Lung (tissue), 9 donors: ENCODE measurements at regions not wholly inside any gene's neighbourhood (a gene's known extent, or its start where the extent isn't known, plus 50 kb on each side); places are given as distances from the start of the nearest gene placed in this dataset.
"Not testable (repeated sequence)": the region's sequence is repeated elsewhere in the genome, so short reads cannot be mapped to it uniquely, and the experiment has no call there.

ENCODE experiments used
- ATAC-seq: fragments of 200-7000 bp; cut with Tn5 transposase; one replicate; pipeline ENCODE4 v1.9.1; 2020; ENCODE audit warnings: moderate number of reproducible peaks; ENCODE audit not compliant: insufficient read depth, low FRiP score
- DNase-seq, 3 donors: peaks; one replicate each; pipeline ENCODE4 v3.0.0-alpha.2; 2013 to 2017
- H3K27ac ChIP-seq, 2 donors: one replicate each; pipeline ENCODE4 v1.5.1; 2013; ENCODE audit warnings: mild to moderate bottlenecking in 2 of 2, moderate library complexity in 2 of 2, control low read depth in 1 of 2, inconsistent platforms in 1 of 2, low read depth in 1 of 2, low read length in 1 of 2
- H3K27me3 ChIP-seq, 3 donors: one replicate each; pipeline ENCODE4 v1.5.1; 2013; ENCODE audit warnings: low read length in 2 of 3; ENCODE audit not compliant: control insufficient read depth in 3 of 3, insufficient read depth in 3 of 3
- H3K36me3 ChIP-seq, 4 donors: one replicate each; pipeline ENCODE4 v1.5.1; 2013; ENCODE audit warnings: low read length in 4 of 4, mild to moderate bottlenecking in 1 of 4, moderate library complexity in 1 of 4; ENCODE audit not compliant: control insufficient read depth in 4 of 4, insufficient read depth in 4 of 4
- H3K4me1 ChIP-seq, 5 donors: one replicate each; pipeline ENCODE4 v1.5.1; 2013; ENCODE audit warnings: low read length in 5 of 5, mild to moderate bottlenecking in 2 of 5, moderate library complexity in 1 of 5; ENCODE audit not compliant: control insufficient read depth in 5 of 5, insufficient read depth in 5 of 5
- H3K4me3 ChIP-seq: one replicate; pipeline ENCODE4 v1.5.1; 2013; ENCODE audit warnings: mild to moderate bottlenecking, control low read depth, moderate library complexity
- H3K9ac ChIP-seq, 2 donors: one replicate each; pipeline ENCODE4 v1.5.1; 2013; ENCODE audit warnings: low read length in 2 of 2, control low read depth in 1 of 2; ENCODE audit not compliant: insufficient read depth in 1 of 2
- H3K9me3 ChIP-seq, 4 donors: one replicate each; pipeline ENCODE4 v1.5.1; 2013; ENCODE audit warnings: low read length in 3 of 4, mild to moderate bottlenecking in 1 of 4, moderate library complexity in 1 of 4; ENCODE audit not compliant: control insufficient read depth in 4 of 4, insufficient read depth in 3 of 4
- WGBS, 2 donors: extraction: QIAGEN DNeasy Blood & Tissue Kit; methylation state at CpG; one replicate each; pipeline ENCODE4 v1.1.7; 2013; 5-methylcytosine and 5-hydroxymethylcytosine counted together
- donor health status: Bipolar disorder and iron deficiency.
- donor health status: healthy.
- donor health status: DM: yes; HTN: yes; CAD: no.

GRCh38 chr22:21150863-21151262 is 105.1 kb downstream of the LRRC74B start:
- 18 to 42% methylated on average over 6 of the region's 8 CpGs for WGBS, 2 donors
- not testable (repeated sequence) for H3K36me3 ChIP-seq, H3K9me3 ChIP-seq, H3K27ac ChIP-seq, ATAC-seq, H3K27me3 ChIP-seq, DNase-seq, H3K9ac ChIP-seq, H3K4me1 ChIP-seq, H3K4me3 ChIP-seq

- not testable (repeated sequence) for H3K9me3 ChIP-seq, H3K36me3 ChIP-seq, H3K4me3 ChIP-seq, H3K4me1 ChIP-seq, H3K27ac ChIP-seq, DNase-seq, H3K9ac ChIP-seq, H3K27me3 ChIP-seq, ATAC-seq
- WGBS, 2 donors = no CpG with 5 or more reads among the region's 2 CpGs
Measured at GRCh38 chr22:21187841-21188240, 142.1 kb downstream of the LRRC74B start.

GRCh38 chr22:21212054-21212453 is 166.3 kb downstream of the LRRC74B start:
- 20 to 36% methylated on average over 1 to 3 of the region's 6 CpGs for WGBS, 2 donors
- H3K36me3 ChIP-seq, H3K27ac ChIP-seq, H3K9ac ChIP-seq, H3K27me3 ChIP-seq, H3K9me3 ChIP-seq, ATAC-seq, H3K4me3 ChIP-seq, DNase-seq, H3K4me1 ChIP-seq: not testable (repeated sequence)

GRCh38 chr22:21215973-21216731 is 167.4 kb upstream of the RIMBP3B start:
- H3K36me3 ChIP-seq, H3K9ac ChIP-seq, H3K4me3 ChIP-seq, H3K9me3 ChIP-seq, DNase-seq, H3K27me3 ChIP-seq, ATAC-seq, H3K4me1 ChIP-seq, H3K27ac ChIP-seq: not testable (repeated sequence)
- WGBS, 2 donors = 87 to 94% methylated on average over 6 to 22 of the region's 24 CpGs

- not testable (repeated sequence) for H3K9me3 ChIP-seq, H3K4me1 ChIP-seq, H3K27ac ChIP-seq, H3K4me3 ChIP-seq, ATAC-seq, DNase-seq, H3K27me3 ChIP-seq, H3K36me3 ChIP-seq, H3K9ac ChIP-seq
- 75 to 94% methylated on average over 4 to 7 of the region's 7 CpGs for WGBS, 2 donors
Measured at GRCh38 chr22:21224900-21225299, 158.7 kb upstream of the RIMBP3B start.

GRCh38 chr22:21226901-21227693 is 156.5 kb upstream of the RIMBP3B start:
- H3K36me3 ChIP-seq, H3K4me3 ChIP-seq, H3K9me3 ChIP-seq, H3K27ac ChIP-seq, H3K27me3 ChIP-seq, H3K9ac ChIP-seq, ATAC-seq, H3K4me1 ChIP-seq: not testable (repeated sequence)
- peak in 1 of 3 donors; percentile 0 for DNase-seq
- WGBS, 2 donors = 75 to 87% methylated on average over 7 to 13 of the region's 16 CpGs

- not testable (repeated sequence) for H3K27ac ChIP-seq, ATAC-seq, H3K27me3 ChIP-seq, H3K36me3 ChIP-seq, DNase-seq, H3K9ac ChIP-seq, H3K9me3 ChIP-seq, H3K4me3 ChIP-seq, H3K4me1 ChIP-seq
- 68 to 81% methylated on average over 2 of the region's 3 CpGs for WGBS, 2 donors
Measured at GRCh38 chr22:21251435-21251834, 132.1 kb upstream of the RIMBP3B start.

- 72 to 93% methylated on average over 4 to 6 of the region's 10 CpGs for WGBS, 2 donors
- not testable (repeated sequence) for H3K4me3 ChIP-seq, H3K27ac ChIP-seq, H3K27me3 ChIP-seq, H3K36me3 ChIP-seq, H3K9me3 ChIP-seq, ATAC-seq, H3K4me1 ChIP-seq, DNase-seq, H3K9ac ChIP-seq
Measured at GRCh38 chr22:21282646-21283045, 100.9 kb upstream of the RIMBP3B start.
